ENCODE measurements at regions not wholly inside any gene's neighbourhood (a gene's known extent, or its start where the extent isn't known, plus 50 kb on each side); places are given as distances from the start of the nearest gene placed in this dataset.
"Not testable (repeated sequence)": the region's sequence is repeated elsewhere in the genome, so short reads cannot be mapped to it uniquely, and the experiment has no call there.

DNA sequence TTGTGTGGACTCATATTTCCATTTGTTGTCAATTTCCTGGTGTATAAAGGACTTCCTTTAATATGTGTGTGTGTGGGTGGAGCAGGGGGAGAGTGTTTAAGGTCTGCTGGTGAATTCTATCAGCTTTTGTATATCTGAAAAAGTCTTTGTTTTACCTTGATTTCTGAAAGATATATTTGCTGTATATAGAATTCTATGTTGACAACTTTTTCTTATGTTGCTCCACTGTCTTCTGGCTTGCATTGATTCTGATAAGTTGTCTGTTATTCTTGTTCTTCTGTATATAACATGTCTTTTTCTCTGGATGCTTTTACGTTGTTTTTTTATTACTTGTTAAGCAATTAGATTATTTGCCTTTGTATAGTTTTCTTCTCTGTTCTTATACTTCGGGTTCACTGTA, 90.0 kb upstream of the CEP162 start:
- H3K27ac Mint-ChIP-seq = no peak overlapping the region
- no peak overlapping the region for H3K4me3 Mint-ChIP-seq
- H3K4me1 Mint-ChIP-seq = no peaks in the 10 kb centered on the region
- H3K9me3 Mint-ChIP-seq (ENCODE audit: low read depth) = peaks cover 14% of the 10 kb centered on the region
- no peak for DNase-seq
- intact Hi-C loops (cut with DNase I, micrococcal nuclease) = no loop called here
- no peak for ATAC-seq
- peaks cover 4% of the 10 kb centered on the region for H3K27me3 Mint-ChIP-seq
- POLR2A ChIA-PET = no interaction called here
- H3K36me3 Mint-ChIP-seq (ENCODE audit: low read depth) = no peaks in the 10 kb centered on the region
- CTCF ChIA-PET = no interaction called here

DNA sequence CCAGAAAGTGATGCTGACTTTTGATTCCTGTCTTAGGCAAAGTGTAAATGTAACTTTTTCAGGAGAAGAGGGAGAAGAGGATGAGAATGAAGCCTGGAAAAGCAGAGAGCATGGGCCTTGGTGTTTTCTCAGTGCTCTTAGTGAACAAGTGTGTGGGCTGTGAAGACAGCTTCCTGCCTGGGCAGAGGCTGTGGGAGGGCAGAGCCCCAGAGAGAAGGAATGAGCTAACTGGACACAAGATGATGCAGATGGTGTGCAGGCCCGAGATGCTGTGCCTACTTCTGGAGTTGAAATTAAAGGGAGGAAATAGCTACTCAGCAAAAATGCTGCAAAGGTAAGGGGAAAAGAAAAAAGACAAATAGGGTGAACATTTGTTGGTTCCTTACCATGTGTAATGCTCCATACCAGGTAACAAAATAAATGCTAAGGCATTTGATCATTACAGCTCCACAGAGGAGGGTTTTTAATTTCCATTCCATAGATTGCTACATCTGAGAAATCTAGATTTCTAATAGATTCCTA, 87.0 kb upstream of the CEP162 start:
- no peak overlapping the region for H3K4me3 Mint-ChIP-seq

DNA sequence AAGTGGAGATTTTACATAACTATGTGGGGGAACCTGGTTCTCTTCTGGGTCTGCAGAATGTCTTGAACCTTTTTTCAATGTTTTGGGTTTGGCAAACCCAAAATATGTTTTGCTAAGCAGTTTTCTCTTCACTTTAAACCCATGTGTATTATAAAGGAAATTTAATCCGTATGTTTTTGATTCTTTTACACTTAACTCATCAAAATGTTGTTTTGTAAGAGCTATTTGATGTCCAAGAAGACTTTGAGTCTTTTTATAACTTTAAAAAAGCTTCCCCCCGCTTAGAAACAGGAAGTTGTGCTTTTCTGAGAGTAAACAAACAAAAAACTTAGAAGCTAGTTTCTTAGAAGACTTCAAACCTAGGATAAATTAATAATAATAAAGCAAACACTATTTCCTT, 81.9 kb upstream of the CEP162 start:
- ATAC-seq = no peak
- Mint-ChIP-seq H3K27me3 (peaks cover 4% of the 10 kb centered on the region), H3K4me3 (no peak overlapping the region), H3K36me3 (ENCODE audit: low read depth) (no peaks in the 10 kb centered on the region), H3K9me3 (ENCODE audit: low read depth) (no peaks in the 10 kb centered on the region), H3K27ac (no peak overlapping the region), H3K4me1 (no peaks in the 10 kb centered on the region)
- intact Hi-C loops (cut with DNase I, micrococcal nuclease) = no loop called here
- ChIA-PET POLR2A (no interaction called here), CTCF (no interaction called here)
- no peak for DNase-seq

More for the DNA sequence above, 87.0 kb upstream of the CEP162 start:
- intact Hi-C loops (cut with DNase I, micrococcal nuclease) = no loop called here
- no peaks in the 10 kb centered on the region for H3K4me1 Mint-ChIP-seq
- ATAC-seq = no peak
- ChIA-PET CTCF (no interaction called here), POLR2A (no interaction called here)
- H3K27ac Mint-ChIP-seq = no peak overlapping the region
- peaks cover 14% of the 10 kb centered on the region for H3K9me3 Mint-ChIP-seq (ENCODE audit: low read depth)
- H3K36me3 Mint-ChIP-seq (ENCODE audit: low read depth) = no peaks in the 10 kb centered on the region
- peaks cover 5% of the 10 kb centered on the region for H3K27me3 Mint-ChIP-seq
- no peak for DNase-seq

DNA sequence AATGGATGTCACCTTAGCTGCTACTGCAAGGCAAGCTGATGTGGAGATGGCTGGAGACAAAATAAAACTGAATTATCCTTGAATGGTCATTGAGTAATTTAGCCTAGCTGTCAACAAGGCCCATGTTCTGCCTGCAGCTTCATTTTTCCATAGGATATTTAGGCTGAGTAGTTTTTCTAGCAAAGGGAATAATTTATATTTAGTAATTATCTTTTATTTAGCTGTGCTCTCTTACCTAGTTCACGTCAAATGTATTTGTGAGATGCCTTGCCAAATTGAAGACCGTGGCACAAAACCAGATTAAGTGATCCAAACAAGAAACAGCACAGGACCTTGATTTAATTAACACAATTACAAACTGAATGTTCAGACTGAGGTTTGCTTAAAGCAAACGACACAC, 77.4 kb upstream of the CEP162 start:
- POLR2A ChIA-PET = no interaction called here
- CTCF ChIA-PET = no interaction called here
- Mint-ChIP-seq H3K4me3 (no peak overlapping the region), H3K36me3 (ENCODE audit: low read depth) (no peaks in the 10 kb centered on the region), H3K27ac (no peak overlapping the region), H3K27me3 (peaks cover 3% of the 10 kb centered on the region), H3K9me3 (ENCODE audit: low read depth) (no peaks in the 10 kb centered on the region), H3K4me1 (no peaks in the 10 kb centered on the region)
- no peak for DNase-seq
- ATAC-seq = no peak
- intact Hi-C loops (cut with DNase I, micrococcal nuclease) = no loop called here

DNA sequence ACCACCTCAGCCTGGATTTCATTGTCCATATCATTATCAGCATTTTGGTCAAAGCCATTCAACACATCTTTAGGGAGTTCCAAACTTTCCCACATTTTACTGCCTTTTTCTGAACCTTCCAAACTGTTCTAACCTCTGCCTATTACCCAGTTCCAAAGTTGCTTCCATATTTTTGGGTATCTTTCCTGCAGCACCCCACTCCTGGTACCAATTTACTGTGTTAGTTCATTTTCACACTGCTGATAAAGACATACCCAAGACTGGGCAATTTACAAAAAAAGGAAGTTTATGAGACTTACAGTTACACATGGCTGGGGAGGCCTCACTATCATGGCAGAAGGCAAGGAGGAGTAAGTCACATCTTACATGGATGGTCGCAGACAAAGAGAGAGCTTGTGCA, 63.6 kb upstream of the CEP162 start:
- H3K27ac Mint-ChIP-seq; intact Hi-C loops (cut with DNase I, micrococcal nuclease); H3K36me3 Mint-ChIP-seq (ENCODE audit: low read depth); DNase-seq; H3K4me1 Mint-ChIP-seq; CTCF ChIA-PET; H3K4me3 Mint-ChIP-seq; ATAC-seq; POLR2A ChIA-PET; H3K27me3 Mint-ChIP-seq: not testable (repeated sequence)
- peaks cover 17% of the 10 kb centered on the region for H3K9me3 Mint-ChIP-seq (ENCODE audit: low read depth)

DNA sequence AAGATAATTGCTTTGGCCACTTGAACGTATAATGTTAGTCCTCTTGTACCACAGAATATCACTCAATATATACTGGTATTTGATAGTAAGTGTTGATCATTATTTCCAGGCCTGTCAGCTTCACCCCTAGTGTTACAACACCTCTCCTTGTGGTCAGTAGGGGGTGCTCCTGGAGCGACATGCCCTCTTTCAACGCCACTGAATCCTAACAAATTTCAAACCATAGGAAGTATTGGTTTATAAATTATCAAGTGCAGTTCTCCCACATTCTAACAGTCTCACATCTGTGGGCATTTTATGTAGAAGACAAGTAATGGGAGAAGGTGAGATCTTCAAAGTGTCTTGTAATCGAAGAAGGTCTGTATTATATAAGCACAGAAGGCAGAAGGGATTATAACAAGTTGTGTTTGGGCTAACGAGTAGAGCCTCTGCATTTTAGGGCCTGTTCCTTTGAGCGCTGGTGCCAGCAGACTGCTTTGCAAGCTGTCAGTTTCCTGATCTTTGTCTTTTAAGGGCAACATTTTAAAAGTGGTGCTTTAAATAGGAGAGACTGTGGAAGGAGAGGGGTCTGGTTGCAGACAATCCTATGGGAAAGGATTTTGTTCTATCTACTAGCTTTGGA, 57.1 kb upstream of the CEP162 start:
- intact Hi-C loops (cut with DNase I, micrococcal nuclease) = loop anchor here in 1 of 2 experiments (5.0 kb wide), 1 partner anchor 1038 kb away; no protein-coding TSS in a partner anchor
- H3K4me1 Mint-ChIP-seq = no peaks in the 10 kb centered on the region
- no peak for DNase-seq
- POLR2A ChIA-PET = no interaction called here
- H3K4me3 Mint-ChIP-seq = no peak overlapping the region
- H3K9me3 Mint-ChIP-seq (ENCODE audit: low read depth) = no peaks in the 10 kb centered on the region
- ATAC-seq = no peak
- peaks cover 15% of the 10 kb centered on the region for H3K27me3 Mint-ChIP-seq
- H3K36me3 Mint-ChIP-seq (ENCODE audit: low read depth) = no peaks in the 10 kb centered on the region
- H3K27ac Mint-ChIP-seq = no peak overlapping the region
- CTCF ChIA-PET = no interaction called here

DNA sequence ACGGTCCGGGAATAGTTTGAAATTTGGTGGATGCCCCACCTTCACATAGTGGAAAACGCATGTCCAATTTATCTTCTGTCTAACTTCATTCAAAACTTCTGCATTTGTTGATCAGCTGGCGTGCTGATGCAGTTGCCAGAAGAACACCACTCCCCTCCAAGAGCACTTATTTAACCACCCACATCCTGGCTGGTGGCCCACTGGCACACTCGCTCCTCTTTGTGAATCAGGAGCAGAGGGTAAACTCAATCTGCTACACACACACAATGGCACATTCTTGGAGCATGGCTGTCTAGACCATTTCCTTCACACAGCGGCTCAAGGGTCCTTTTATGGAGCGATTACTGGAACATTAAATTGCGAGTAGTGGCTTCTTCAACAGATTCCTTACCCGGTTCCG, 55.1 kb upstream of the CEP162 start:
- intact Hi-C loops (cut with DNase I, micrococcal nuclease) = loop anchor here in 1 of 2 experiments (5.0 kb wide), 1 partner anchor 1040 kb away; no protein-coding TSS in a partner anchor
- ChIA-PET POLR2A (no interaction called here), CTCF (no interaction called here)
- Mint-ChIP-seq H3K4me1 (no peaks in the 10 kb centered on the region), H3K4me3 (no peak overlapping the region), H3K36me3 (ENCODE audit: low read depth) (no peaks in the 10 kb centered on the region), H3K27me3 (peaks cover 17% of the 10 kb centered on the region), H3K9me3 (ENCODE audit: low read depth) (no peaks in the 10 kb centered on the region), H3K27ac (no peak overlapping the region)
- DNase-seq (no peak), ATAC-seq (no peak)

DNA sequence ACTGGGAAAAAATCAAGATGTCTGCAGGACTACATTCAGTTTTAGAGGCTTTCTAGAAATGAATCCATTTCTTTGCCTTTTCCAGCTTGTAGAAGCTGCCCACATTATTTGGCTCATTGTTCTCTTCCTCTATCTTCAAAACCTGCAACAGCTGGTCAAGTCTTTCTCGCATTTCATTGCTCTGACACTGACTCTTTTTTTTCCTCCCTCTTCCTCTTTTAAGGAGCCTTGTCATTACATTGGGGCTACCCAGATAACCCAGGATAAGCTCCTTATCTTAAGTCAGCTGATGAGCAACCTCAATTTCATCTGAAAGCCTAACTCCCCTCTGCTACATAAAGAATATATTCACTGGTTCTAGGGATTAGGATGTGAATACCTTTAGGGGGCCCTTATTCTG, 53.2 kb upstream of the CEP162 start:
- CTCF ChIA-PET = no interaction called here
- DNase-seq (no peak), ATAC-seq (no peak)
- Mint-ChIP-seq H3K36me3 (ENCODE audit: low read depth) (no peaks in the 10 kb centered on the region), H3K9me3 (ENCODE audit: low read depth) (no peaks in the 10 kb centered on the region), H3K27me3 (peaks cover 19% of the 10 kb centered on the region), H3K4me1 (no peaks in the 10 kb centered on the region), H3K27ac (no peak overlapping the region), H3K4me3 (no peak overlapping the region)
- intact Hi-C loops (cut with DNase I, micrococcal nuclease) = loop anchor here in 1 of 2 experiments (5.0 kb wide), 1 partner anchor 1042 kb away; no protein-coding TSS in a partner anchor
- POLR2A ChIA-PET = no interaction called here

DNA sequence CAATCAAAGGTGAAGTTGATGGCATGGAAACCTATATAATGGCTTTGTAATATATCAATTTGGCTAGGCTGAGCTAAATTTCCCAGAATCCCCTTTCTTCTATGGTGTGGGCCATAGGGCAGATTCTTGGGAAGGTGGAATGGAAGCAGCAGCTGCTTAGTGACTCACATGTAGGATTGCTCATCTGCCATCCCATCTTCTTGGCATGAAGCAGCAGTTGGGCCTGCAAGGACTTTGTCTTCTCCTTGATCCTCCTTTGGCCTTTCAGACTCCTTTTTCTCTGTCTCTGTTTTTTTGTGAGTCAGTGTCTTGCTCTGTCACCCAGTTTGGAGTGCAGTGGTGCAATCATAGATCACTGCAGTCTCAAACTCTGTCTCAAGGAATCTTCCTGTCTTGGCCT, 52.6 kb upstream of the CEP162 start:
- ATAC-seq (no peak), DNase-seq (no peak)
- Mint-ChIP-seq H3K9me3 (ENCODE audit: low read depth) (no peaks in the 10 kb centered on the region), H3K27me3 (peaks cover 19% of the 10 kb centered on the region), H3K27ac (no peak overlapping the region), H3K4me3 (no peak overlapping the region), H3K4me1 (no peaks in the 10 kb centered on the region), H3K36me3 (ENCODE audit: low read depth) (no peaks in the 10 kb centered on the region)
- ChIA-PET CTCF (no interaction called here), POLR2A (no interaction called here)
- intact Hi-C loops (cut with DNase I, micrococcal nuclease) = loop anchor here in 1 of 2 experiments (5.0 kb wide), 1 partner anchor 1042 kb away; no protein-coding TSS in a partner anchor

DNA sequence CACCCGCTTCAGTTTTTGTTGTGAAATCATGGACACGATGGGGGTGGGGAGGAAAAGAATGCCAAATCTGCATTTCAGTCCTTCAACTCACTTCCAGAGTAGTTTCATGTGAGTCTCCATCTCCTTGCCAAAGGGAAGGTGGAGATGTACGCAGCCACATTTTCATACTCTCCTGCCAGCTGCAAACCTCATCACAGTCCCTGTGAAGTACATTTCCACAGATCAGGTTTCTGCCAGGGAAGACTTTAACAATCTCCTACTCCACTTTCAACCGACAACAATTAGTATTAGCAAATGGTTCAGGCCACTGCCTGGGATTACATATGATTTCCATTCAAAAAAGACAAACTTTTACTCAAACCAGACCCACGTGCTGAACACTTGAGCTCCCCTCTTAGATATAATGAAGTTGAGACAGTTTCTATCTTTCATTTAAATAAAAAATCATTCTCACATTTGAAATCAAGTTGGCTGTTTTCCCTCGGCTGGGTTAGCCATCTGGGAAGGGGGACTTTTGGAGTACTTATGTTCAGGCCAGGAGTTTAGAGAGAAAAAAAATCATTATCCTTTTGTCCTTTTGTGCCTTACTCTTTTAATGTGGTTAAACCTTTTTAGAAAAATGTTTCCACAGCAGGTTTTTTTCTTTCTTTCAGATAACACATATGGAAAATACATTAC, 51.0 kb upstream of the CEP162 start:
- Mint-ChIP-seq H3K36me3 (ENCODE audit: low read depth) (no peaks in the 10 kb centered on the region), H3K4me3 (no peak overlapping the region), H3K9me3 (ENCODE audit: low read depth) (no peaks in the 10 kb centered on the region), H3K4me1 (no peaks in the 10 kb centered on the region), H3K27ac (no peak overlapping the region), H3K27me3 (peaks cover 22% of the 10 kb centered on the region)
- ChIA-PET POLR2A (no interaction called here), CTCF (interaction anchor here (0.6 kb wide), 1 partner anchor 9 kb away, joined by 3 read pairs; no protein-coding TSS in a partner anchor)
- intact Hi-C loops (cut with DNase I, micrococcal nuclease) = no loop called here
- DNase-seq = no peak
- ATAC-seq = no peak
